GM12874 (cell line): ENCODE measurements at regions not wholly inside any gene's neighbourhood (a gene's known extent, or its start where the extent isn't known, plus 50 kb on each side); places are given as distances from the start of the nearest gene placed in this dataset.

Experiments
- TF ChIP-seq, protein P1 (sequence below): IDR thresholded peaks from 2 replicates; pipeline ENCODE4 v1.5.1; 2011; ENCODE audit warnings: low read depth, mild to moderate bottlenecking, control low read depth, low read length, moderate library complexity; ENCODE audit not compliant: insufficient read depth

GRCh38 chr6:170088582-170088955 lies 202.3 kb downstream of the DLL1 start:
- TF ChIP-seq, protein P1, sequence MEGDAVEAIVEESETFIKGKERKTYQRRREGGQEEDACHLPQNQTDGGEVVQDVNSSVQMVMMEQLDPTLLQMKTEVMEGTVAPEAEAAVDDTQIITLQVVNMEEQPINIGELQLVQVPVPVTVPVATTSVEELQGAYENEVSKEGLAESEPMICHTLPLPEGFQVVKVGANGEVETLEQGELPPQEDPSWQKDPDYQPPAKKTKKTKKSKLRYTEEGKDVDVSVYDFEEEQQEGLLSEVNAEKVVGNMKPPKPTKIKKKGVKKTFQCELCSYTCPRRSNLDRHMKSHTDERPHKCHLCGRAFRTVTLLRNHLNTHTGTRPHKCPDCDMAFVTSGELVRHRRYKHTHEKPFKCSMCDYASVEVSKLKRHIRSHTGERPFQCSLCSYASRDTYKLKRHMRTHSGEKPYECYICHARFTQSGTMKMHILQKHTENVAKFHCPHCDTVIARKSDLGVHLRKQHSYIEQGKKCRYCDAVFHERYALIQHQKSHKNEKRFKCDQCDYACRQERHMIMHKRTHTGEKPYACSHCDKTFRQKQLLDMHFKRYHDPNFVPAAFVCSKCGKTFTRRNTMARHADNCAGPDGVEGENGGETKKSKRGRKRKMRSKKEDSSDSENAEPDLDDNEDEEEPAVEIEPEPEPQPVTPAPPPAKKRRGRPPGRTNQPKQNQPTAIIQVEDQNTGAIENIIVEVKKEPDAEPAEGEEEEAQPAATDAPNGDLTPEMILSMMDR = no peak

DNA sequence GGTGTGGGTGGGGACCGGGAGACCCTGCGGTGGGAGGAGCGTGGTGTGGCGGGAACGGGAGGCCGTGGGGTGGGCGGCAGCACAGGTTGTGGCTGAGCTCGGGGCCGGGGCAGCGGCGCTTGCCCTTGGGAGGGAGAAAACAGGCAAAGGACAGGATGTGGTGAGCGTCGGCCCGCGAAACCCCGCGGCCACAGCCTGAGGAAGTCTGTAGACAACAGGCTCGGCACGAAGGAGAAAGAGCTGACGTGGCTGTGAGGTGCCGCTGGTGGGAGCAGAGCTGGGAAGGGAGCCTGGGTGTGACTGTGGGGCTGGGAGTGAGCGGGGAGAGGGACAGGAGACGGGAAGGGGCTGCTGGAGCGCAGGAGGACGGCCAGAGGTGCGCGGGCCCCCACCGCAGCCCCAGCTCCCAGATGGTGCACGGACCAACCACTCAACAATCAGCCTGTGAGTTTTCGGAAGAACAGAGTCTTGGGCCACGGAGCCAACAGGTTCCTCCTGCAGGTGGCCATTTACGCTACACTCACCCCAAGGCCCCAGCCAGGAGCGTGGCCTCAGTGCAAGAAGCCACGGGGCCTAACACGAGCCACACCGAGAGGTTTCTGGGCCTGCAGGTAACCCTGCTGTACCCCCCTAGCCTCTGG lies 202.8 kb downstream of the DLL1 start:
- TF ChIP-seq, protein P1 = no peak

GRCh38 chr6:170086639-170087420 lies 204.0 kb downstream of the DLL1 start:
- TF ChIP-seq, protein P1 = no peak

GRCh38 chr6:170085475-170086401 lies 205.1 kb downstream of the DLL1 start:
- TF ChIP-seq, protein P1 = no peak

- TF ChIP-seq, protein P1 = no peak
These were observed 206.6 kb downstream of the DLL1 start for GRCh38 chr6:170084166-170084730.

- TF ChIP-seq, protein P1 = no peak
These were observed 207.4 kb downstream of the DLL1 start for GRCh38 chr6:170083236-170084051.
